HG03457 (cell line): ENCODE measurements at regions not wholly inside any gene's neighbourhood (a gene's known extent, or its start where the extent isn't known, plus 50 kb on each side); places are given as distances from the start of the nearest gene placed in this dataset.
A peak's percentile ranks its signal among the peaks of the same experiment; 100 is the strongest.

Source experiments
- ATAC-seq: cut with Tn5 transposase; IDR thresholded peaks from one replicate; pipeline ENCODE4 v1.9.1; 2021; ENCODE audit warnings: moderate number of reproducible peaks; ENCODE audit not compliant: unreplicated experiment

- no peak for ATAC-seq
Observed at GRCh38 chr4:106773076-106773905, 262.8 kb downstream of the DKK2 start.

GRCh38 chr4:106767991-106768390 is 268.1 kb downstream of the DKK2 start:
- no peak for ATAC-seq

DNA sequence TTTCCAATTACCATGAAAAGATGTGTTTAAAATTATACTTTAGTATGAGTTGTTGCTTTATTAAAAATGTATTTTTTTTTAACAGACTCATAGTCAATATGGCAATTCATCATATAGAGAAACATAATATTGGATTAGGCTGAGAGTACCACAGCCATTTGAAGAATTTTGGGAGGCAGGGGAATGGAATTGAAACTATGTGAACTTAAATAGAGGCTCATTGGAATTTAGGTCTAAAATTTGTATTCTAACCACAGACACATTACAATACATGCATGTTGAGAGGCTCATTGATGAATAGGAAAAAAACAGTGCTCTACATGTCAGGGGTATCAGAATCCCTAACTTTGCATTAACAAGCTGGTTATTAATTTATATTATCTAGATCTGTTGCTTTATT is 269.6 kb downstream of the DKK2 start:
- ATAC-seq, result no peak

GRCh38 chr4:106764774-106765173 is 271.3 kb downstream of the DKK2 start:
- ATAC-seq, result no peak

- no peak for ATAC-seq
Observed at GRCh38 chr4:106762666-106763443, 273.3 kb downstream of the DKK2 start.

- ATAC-seq, result no peak
Observed at GRCh38 chr4:106753426-106753825, 282.7 kb downstream of the DKK2 start.

DNA sequence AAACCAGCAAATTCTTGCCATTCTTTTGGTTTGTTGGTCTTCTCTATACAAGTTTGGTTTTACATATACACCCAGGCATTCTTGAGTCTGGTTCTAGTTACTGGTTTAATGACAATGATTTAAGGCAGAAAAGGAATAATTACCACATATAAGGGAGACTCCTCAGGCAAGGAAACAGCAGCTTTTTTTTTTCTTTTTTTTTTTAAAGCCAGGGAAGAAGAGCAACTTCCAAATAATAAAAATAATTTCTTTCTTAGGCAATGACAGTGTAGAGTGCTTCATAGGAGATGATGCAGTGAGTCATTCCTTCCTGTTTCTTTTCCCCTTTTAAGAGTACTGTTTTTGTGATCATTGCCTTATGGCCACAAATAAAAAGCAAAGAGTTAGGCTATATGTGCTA is 289.7 kb downstream of the DKK2 start:
- no peak for ATAC-seq

DNA sequence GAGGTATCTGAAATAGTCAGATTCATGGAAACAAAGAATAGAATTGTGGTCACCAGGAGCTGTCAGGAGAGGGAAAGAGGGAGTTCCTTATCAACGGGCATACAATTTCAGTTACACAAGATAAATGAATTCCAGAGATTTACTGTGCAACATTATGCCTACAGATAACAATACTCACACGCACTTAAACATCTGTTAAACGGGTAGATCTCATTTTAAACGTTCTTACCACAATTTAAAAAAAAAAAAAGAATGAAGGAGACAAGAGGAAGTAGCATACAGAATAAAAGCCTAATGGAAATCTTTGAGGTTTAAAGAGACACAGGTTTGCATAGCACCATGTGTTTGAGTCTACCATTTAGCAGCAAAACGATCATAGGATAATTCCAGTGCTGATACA is 298.0 kb downstream of the DKK2 start:
- no peak for ATAC-seq

- ATAC-seq, result no peak
Observed at GRCh38 chr4:106718548-106718947, 317.6 kb downstream of the DKK2 start.

- ATAC-seq, result no peak
Observed at GRCh38 chr4:106717091-106717490, 319.0 kb downstream of the DKK2 start.

DNA sequence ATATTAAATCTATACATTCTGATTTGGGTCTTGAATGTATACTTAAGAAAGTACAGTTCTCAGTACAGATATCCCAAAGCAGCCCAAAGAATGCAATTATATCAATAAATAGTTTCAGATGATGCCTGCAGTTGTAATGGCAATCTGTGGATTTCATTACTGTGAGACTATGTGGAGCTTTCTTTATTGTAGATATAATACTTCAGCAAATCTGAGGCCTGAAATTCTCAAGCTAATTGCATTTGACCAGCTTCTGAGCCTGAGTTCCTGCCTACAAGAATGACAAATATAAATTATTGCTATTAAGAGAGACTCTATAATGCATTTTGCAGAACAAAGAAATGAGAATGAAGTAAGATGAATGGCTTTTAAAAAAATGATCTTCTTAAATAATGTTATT is 320.3 kb downstream of the DKK2 start:
- no peak for ATAC-seq

GRCh38 chr4:106708464-106708816 is 327.7 kb downstream of the DKK2 start:
- no peak for ATAC-seq

DNA sequence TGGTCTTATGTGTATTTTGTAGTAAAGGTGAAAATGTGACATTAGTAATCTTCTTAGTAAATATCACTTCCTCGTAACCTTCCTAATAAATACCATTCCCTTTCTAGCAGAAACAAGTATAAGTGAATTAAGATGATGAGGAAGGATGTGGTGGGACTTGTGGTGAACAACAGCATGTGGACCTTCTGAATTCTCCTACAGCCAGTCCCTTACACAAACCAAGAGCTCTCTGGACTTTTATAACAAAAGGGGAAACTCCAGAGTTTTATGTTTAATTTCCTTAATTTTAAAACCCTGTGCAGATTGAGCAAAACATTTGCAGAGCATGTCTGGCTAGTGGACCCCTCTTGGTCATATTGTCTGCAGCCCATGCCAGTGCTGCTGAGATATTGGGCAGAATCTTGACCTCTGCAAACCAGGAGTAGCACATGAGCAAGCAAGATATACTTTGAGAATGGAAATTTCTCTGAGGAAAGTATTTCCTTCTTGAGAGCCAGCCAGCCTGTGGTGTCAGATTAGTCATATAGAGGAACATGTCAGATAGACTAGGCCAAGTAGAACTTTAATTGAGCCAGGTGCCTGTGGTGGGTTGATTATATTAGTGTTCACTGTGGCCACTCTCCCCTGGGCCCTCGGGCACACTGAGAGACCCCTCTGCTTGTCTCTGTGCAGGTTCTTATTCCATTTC is 328.2 kb downstream of the DKK2 start:
- ATAC-seq, result peak; percentile 87

DNA sequence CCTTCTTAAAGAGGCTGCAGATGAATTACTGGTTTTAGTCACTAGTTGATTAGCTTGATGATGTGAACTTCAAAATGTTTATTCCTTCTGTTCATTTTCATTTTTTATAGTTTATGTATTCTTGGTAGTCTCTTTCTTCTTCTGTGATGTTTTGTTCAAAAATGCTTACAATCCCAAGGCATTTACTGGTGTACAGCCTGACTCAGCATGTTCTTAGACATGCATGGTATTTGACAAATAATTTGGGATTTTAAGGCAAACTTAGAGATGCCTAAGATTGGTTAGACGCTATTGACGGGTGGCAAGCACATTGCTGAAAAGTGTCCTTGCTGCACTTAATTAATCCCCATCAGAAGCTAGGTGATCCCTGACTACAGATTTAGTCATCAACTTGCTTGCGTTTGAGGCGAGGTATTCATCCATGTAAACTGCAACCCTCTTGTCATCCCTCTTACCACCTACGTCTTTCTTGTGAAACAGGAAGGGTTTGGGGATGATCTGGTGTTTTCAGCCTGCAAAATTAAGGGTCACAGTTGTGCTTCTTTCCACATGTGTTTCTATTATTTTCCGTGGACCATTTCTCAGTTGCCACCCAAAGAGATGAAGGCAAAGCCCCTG is 331.8 kb downstream of the DKK2 start:
- ATAC-seq, result no peak

DNA sequence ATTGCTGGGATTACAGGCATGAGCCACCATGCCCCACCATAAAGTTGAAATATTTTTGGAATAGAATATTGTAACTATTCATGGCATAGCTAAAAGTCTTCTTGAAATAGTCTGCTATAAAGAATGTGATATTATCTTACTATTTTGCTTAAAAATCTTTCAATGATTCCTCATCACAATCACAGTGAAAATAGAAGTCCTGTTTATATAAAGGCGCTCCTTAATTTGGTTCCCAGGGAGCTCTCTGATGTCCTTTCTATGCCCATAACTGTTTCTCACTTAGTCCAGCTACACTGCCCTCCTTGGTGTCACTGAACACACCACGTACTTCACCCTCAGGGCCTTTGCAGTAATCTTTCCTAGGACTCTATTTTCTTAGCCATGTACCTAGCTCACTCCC is 331.7 kb upstream of the GIMD1 start:
- ATAC-seq, result no peak

GRCh38 chr4:106698621-106699195 is 330.1 kb upstream of the GIMD1 start:
- ATAC-seq, result no peak

- no peak for ATAC-seq
Observed at GRCh38 chr4:106695501-106696262, 327.1 kb upstream of the GIMD1 start.

DNA sequence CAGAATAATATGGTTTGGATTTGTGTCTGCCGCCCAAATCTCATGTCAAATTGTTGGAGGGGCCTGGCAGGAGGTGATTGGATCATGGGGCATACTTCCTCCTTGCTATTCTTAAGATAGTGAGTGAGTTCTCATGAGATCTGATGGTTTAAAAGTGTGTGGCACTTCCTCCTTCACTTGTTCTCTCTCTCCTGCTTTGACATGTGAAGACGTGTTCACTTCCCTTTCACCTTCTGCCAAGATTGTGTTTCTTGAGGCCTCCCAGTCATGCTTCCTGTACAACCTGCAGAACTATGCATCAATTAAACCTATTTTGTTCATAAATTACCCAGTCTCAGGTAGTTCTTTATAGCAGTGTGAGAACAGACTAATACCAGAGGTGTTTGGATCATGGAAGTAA is 325.7 kb upstream of the GIMD1 start:
- no peak for ATAC-seq

GRCh38 chr4:106691749-106692148 is 323.2 kb upstream of the GIMD1 start:
- no peak for ATAC-seq

DNA sequence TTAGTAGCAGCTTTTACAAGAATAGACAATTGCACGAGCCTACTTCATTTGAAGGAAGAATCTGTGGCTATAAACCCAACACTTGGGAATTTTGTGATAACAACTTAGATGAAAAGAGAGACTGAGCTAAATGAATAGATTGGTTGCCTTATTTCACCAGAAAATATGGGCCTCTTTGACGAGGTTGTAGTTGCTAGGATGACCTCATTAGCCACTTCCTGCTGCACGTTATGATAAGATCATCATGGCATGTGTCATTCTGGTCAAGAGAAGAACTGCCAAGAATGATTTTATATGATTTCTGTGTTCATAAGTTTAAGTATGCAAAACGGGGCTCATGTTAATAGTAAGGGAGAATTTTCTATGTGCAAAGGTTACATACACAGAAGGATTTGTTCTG is 321.9 kb upstream of the GIMD1 start:
- ATAC-seq, result no peak
